ENCODE measurements at regions not wholly inside any gene's neighbourhood (a gene's known extent, or its start where the extent isn't known, plus 50 kb on each side); places are given as distances from the start of the nearest gene placed in this dataset.

DNA sequence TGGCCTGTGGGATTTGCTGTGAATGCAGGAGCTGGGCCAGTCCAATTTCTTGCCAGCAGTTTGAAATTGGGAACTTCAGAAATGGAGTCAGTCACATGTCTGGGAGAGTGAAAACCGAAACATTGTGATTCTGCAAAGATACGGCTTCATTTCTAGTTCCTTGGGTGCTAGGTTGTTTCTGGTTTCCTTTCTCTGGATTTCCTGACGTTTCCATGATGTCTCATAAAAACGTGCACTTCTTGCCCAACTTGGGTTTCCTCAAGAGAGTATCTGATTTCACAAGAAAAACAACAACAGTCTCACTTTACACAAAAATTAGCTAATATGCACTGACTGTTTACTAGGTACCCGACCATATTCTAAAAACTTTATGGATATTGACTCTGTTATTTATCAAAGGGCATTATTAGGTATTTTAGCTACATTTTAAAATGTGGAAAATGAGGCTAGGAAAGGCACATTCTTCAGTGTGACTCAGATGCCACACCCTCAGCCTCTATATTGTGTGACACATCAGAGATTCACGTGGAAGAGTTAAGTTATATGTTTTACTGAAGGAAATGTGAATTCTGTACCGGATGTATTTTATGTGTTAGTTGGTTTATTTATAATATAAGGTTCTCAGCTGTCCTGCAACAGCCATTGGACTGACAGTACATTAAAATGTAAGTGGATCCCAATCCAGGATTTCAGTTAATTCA lies 225.0 kb upstream of the PUDP start:
- no peak overlapping the region for H3K4me3 ChIP-seq (replicated peaks in 1 of 3)
- H3K27ac ChIP-seq, result no peak overlapping the region
- intact Hi-C loops (cut with DNase I), result no loop called here
- TF ChIP-seq POLR2A (IDR thresholded peaks at IDR 0.05) (no peak), CTCF (IDR thresholded peaks at IDR 0.05) (no peak)
- no peaks in the 10 kb centered on the region for H3K9me3 ChIP-seq
- DNase-seq, result no peak
- WGBS, 2 donors, result 76 to 85% methylated on average over 7 of the region's 7 CpGs
- H3K4me1 ChIP-seq, result no peaks in the 10 kb centered on the region
- H3K27me3 ChIP-seq, result no peaks in the 10 kb centered on the region
- no peaks in the 10 kb centered on the region for H3K36me3 ChIP-seq

- WGBS, 2 donors, result 81% methylated on average over 2 of the region's 2 CpGs; no CpG with 5 or more reads in 1 of the 2 donors
- Histone ChIP-seq H3K4me1 (no peaks in the 10 kb centered on the region), H3K27ac (no peak overlapping the region), H3K27me3 (no peaks in the 10 kb centered on the region), H3K36me3 (no peaks in the 10 kb centered on the region), H3K4me3 (replicated peaks in 1 of 3) (no peak overlapping the region), H3K9me3 (no peaks in the 10 kb centered on the region)
- intact Hi-C loops (cut with DNase I), result no loop called here
- TF ChIP-seq CTCF (IDR thresholded peaks at IDR 0.05) (no peak), POLR2A (IDR thresholded peaks at IDR 0.05) (no peak)
- DNase-seq, result no peak
Measured at GRCh38 chrX:7362111-7362510, 214.2 kb upstream of the PUDP start.

DNA sequence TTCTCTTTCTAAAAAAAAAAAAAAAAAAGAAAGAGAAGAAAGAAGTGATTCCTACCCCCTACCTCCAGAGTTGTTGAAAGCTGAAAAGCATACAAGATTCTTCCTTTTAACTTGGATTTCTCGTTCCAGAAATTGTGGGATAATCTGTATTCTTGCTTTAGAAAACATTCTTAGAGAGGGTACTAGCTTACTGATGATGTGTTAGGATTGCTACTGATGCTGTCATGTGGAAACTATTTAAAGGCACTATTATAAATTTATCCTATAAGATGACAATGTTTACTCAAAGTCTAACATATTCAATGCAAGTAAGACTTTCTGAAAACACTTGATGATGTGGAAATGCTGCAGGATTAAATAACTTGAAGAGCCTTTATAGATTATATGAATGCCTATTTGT lies 204.0 kb upstream of the PUDP start:
- intact Hi-C loops (cut with DNase I), result no loop called here
- no peak overlapping the region for H3K4me3 ChIP-seq (replicated peaks in 1 of 3)
- TF ChIP-seq POLR2A (IDR thresholded peaks at IDR 0.05) (no peak), CTCF (IDR thresholded peaks at IDR 0.05) (no peak)
- H3K9me3 ChIP-seq, result no peaks in the 10 kb centered on the region
- no peak for DNase-seq
- H3K27ac ChIP-seq, result no peak overlapping the region
- H3K36me3 ChIP-seq, result no peaks in the 10 kb centered on the region
- WGBS, 2 donors, result 60 to 61% methylated on average over 1 of the region's 1 CpG
- no peaks in the 10 kb centered on the region for H3K27me3 ChIP-seq
- no peaks in the 10 kb centered on the region for H3K4me1 ChIP-seq

GRCh38 chrX:7347465-7347864 lies 199.5 kb upstream of the PUDP start:
- DNase-seq, result no peak
- no peaks in the 10 kb centered on the region for H3K36me3 ChIP-seq
- TF ChIP-seq POLR2A (IDR thresholded peaks at IDR 0.05) (no peak), CTCF (IDR thresholded peaks at IDR 0.05) (no peak)
- no peaks in the 10 kb centered on the region for H3K27me3 ChIP-seq
- 67 to 77% methylated on average over 5 of the region's 5 CpGs for WGBS, 2 donors
- no peak overlapping the region for H3K27ac ChIP-seq
- no peaks in the 10 kb centered on the region for H3K4me1 ChIP-seq
- no peak overlapping the region for H3K4me3 ChIP-seq (replicated peaks in 1 of 3)
- intact Hi-C loops (cut with DNase I), result no loop called here
- H3K9me3 ChIP-seq, result no peaks in the 10 kb centered on the region

DNA sequence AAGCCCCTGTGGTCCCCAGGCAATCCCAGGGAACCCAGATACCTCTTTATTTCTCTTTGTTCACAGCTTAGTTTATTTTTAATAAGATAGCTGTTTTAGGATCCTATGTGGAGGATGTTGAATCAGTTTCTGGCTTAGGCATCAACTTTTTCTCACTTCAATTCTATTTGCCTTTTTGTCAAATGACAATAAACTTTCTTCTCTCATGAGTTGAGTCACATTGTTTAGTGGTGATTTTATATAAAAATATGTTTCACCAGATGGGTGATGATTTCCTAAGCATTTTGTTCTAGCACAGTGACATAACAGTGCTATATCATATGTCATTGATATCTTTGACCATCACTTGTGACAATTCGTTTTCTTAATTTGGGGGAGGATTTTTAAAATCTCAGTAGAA lies 198.1 kb upstream of the PUDP start:
- DNase-seq, result no peak
- Histone ChIP-seq H3K4me3 (replicated peaks in 1 of 3) (no peak overlapping the region), H3K36me3 (no peaks in the 10 kb centered on the region), H3K27ac (no peak overlapping the region), H3K4me1 (no peaks in the 10 kb centered on the region), H3K9me3 (no peaks in the 10 kb centered on the region), H3K27me3 (no peaks in the 10 kb centered on the region)
- 86 to 88% methylated on average over 1 of the region's 1 CpG for WGBS, 2 donors
- no peak for TF ChIP-seq CTCF (IDR thresholded peaks at IDR 0.05)
- no peak for TF ChIP-seq POLR2A (IDR thresholded peaks at IDR 0.05)
- intact Hi-C loops (cut with DNase I), result no loop called here
